Inflammatory macrophage treated with lipopolysaccharide for 4 hours (primary cell): ENCODE measurements at regions not wholly inside any gene's neighbourhood (a gene's known extent, or its start where the extent isn't known, plus 50 kb on each side); places are given as distances from the start of the nearest gene placed in this dataset.
A peak's percentile ranks its signal among the peaks of the same experiment; 100 is the strongest.

Experiments
- DNase-seq: peaks from one replicate; pipeline ENCODE4 v3.0.0-alpha.2; 2020

DNA sequence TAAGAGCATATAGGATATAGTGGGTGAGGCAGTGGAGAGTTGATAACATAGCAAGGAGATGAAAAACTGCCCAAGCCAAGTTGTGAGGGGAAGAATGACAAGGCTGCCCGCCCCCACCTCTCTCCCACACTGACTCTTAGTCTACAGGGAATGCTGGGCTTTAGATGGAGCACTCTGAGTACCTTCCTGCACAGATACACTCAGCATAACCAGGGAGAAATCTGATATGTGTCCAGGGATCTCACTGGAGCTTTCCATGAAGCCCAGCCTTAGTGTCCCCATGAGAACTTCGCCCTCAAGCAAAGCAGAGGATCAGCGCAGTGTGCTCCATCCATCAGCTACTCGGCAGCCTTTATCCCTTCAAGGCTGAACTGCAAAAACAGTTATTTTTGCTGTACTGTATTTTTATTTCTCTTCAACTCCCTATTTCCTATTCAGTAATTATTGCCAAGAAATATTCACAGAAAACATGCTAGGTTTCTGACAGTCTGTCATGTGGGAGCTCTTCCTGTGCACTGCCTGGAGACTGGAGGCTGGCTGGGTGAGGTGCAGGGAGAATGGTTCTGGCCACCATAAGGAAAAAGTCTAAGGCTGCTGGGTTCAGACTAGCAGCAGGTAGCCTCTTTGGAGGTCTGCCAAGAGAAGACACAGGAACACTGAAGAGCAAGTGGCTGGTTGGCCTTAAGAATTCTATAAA is 475.2 kb upstream of the PPP2R3A start:
- no peak for DNase-seq

- no peak for DNase-seq
These were observed 473.9 kb upstream of the PPP2R3A start for GRCh38 chr3:135491491-135492205.

GRCh38 chr3:135495891-135496290 is 469.6 kb upstream of the PPP2R3A start:
- DNase-seq: no peak

DNA sequence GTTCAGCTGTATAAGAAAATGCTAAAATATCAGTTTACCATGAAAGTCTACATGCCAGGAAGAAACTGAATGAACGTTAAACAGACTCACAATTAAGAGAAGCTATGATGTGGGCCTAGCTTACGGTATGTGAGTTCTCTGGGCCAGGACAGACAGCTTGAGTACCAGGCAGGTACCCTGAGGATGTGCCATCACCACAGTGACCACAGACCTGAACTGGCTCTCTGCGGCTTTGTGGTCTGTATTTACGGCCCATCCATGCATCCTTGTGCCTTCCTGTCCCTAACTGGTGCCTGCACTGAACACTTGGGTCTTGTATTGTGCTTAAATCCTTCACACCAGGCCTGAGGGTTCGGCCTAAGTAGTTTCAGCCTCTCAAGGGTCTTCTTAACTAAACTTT is 467.5 kb upstream of the PPP2R3A start:
- no peak for DNase-seq

- DNase-seq: no peak
These were observed 466.1 kb upstream of the PPP2R3A start for GRCh38 chr3:135499426-135499825.

GRCh38 chr3:135500034-135500433 is 465.5 kb upstream of the PPP2R3A start:
- DNase-seq: no peak

DNA sequence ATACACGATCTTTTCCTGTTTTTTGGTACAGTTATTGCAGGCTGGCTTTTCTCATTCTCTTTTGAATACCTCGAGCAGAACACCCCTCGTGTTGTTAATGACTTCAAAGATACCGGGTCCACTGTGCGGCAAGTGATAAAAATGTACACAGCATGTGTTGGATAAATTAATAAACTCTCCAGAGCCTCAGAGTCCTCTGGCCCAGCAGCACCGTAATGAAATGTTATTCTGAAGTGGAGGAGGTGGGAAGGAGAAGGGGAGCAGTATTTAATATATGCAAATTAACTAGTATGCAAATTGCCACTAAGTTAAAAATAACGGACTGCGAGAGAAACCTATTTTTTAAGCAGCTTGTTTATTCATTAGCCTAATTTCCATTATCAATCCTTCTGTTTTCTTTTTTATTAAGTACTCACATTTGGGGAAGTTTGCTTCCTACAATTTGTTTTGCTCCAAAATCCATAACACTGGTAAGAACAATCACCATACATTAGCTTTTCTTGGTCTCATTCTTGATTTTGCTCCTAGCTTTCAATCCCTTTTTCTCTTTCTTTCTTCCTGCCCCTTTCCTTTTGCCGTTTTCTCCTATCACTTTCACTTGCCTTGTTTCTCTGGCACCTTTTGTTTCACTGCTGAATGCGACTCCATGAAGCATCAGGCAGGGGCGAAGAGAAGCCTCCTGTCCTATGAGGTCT is 462.3 kb upstream of the PPP2R3A start:
- DNase-seq: no peak

DNA sequence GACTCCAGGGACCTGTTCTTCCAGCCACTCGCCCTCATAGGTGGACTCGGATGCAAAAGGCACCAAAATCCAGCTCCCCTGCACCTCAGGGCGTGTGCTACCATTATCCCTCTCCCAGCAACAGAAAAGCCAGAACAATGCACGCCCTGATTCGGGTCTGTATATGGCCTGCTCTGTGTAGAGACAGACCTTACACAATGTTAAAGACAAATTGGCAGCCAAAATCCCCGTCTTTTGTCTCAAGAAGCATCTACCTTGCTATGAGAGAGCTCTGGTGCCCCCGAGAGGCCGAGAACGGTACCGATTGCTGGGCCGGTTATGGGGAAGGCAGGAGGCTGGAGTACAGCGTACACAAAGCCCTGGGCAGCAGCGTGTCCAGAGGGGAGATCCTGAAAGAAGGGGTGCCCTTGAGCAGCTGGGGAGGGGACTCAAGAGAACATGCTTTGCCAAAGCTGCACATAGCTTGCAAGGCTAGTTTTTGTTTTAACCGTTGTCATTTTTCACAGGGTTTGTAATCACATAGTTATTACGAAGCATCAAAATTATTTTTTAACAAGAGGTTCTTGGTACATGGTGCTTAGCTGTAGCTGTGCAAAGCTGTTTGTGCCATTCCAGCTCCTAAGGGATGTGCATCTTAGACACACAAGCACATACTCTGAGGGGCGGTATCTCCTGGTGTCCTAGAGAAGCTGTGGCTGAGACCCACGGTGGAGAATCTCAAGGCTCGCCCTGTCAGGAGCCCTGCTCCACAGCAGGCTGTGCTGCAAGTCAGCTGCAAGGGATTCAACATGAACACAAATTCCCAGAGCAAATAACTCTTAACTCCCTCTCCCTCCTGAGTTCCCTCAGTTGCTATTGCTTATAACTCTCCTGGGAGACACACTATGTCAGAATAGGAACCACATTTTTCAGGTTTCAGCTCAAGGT is 461.5 kb upstream of the PPP2R3A start:
- DNase-seq: peak; percentile 30

GRCh38 chr3:135513106-135514059 is 452.1 kb upstream of the PPP2R3A start:
- peak; percentile 46 for DNase-seq

- no peak for DNase-seq
These were observed 451.5 kb upstream of the PPP2R3A start for GRCh38 chr3:135514060-135514448.

GRCh38 chr3:135516143-135516542 is 449.4 kb upstream of the PPP2R3A start:
- DNase-seq: no peak

DNA sequence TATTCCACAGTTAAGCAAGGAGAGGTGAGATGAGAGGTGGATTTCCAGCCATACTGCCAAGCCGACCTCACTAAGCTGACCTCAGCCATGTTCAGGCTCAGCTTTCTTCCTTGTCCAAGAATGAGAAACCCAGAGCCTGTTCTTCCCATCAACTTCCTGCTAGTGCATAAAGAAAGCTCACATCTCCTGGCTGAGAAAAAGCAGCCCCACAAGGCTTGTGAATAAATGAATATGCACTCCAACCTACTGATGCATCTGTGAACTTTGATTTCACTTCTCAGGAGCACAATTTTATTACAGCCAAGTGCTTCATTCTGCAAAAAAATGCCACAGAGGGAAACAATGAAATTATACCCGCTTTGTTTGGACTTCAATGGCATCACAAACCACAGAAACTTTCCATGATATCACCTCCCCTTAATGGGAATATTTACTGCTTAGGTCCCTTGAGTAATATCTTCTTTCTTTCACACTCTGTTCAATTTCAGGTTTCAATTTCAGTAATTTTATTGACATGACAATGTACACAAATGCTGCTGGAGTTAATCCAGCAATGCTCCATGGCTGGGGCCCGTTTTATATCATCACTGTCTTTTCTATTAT is 437.0 kb upstream of the PPP2R3A start:
- DNase-seq: no peak

- DNase-seq: no peak
These were observed 433.5 kb upstream of the PPP2R3A start for GRCh38 chr3:135532021-135532420.

- DNase-seq: no peak
These were observed 427.4 kb upstream of the PPP2R3A start for GRCh38 chr3:135538123-135538522.

GRCh38 chr3:135539351-135539750 is 426.2 kb upstream of the PPP2R3A start:
- no peak for DNase-seq

GRCh38 chr3:135539854-135540253 is 425.7 kb upstream of the PPP2R3A start:
- no peak for DNase-seq

GRCh38 chr3:135549928-135550494 is 415.5 kb upstream of the PPP2R3A start:
- no peak for DNase-seq

GRCh38 chr3:135556174-135556573 is 409.4 kb upstream of the PPP2R3A start:
- no peak for DNase-seq

DNA sequence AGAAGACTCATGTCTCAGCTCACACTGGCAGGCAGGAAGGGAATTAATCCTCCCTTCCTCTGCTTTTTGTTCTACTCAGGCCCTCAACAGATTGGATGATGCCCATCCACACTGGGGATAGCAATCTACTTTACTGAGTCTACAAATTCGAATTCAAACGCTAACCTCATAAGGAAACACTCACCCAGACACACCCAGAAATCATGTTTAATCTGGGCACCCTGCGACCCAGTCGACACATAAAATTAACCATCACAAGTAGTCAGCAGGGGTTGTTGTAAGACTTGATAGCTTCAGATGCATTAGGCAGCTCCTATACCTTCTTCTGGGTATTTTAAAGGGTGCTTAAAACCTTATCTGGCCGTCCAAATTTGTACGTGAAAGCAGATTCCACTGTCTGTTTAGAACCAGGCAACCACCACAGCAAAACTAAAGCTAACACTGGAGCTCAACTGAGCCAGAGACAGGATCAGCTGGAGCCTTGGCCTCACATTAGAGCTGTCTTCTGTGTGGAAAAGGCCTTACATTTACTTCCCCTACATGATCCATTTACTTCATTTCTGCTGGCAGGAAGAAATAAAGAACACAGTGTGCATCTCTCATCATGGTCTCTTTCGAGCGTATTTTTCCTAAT is 407.3 kb upstream of the PPP2R3A start:
- DNase-seq: no peak

- DNase-seq: no peak
These were observed 406.6 kb upstream of the PPP2R3A start for GRCh38 chr3:135558906-135559305.
